ENCODE measurements at regions not wholly inside any gene's neighbourhood (a gene's known extent, or its start where the extent isn't known, plus 50 kb on each side); places are given as distances from the start of the nearest gene placed in this dataset.

- TF ChIP-seq CTCF (IDR thresholded peaks at IDR 0.05; ENCODE audit: extremely low read depth in 1 of 2, insufficient read depth in 1 of 2, low read depth in 1 of 2, low read length in 2 of 2) (no peak), POLR2A (IDR thresholded peaks at IDR 0.05; ENCODE audit: low read depth, low read length) (no peak), POLR2AphosphoS5 (IDR thresholded peaks at IDR 0.05; ENCODE audit: insufficient read depth, low read depth, low read length) (no peak), EZH2 (IDR thresholded peaks at IDR 0.05; ENCODE audit: borderline replicate concordance, low read depth, low read length, severe bottlenecking) (no peak), FOS (IDR thresholded peaks at IDR 0.05; ENCODE audit: borderline replicate concordance, insufficient read depth, low read length) (no peak), GATA2 (IDR thresholded peaks at IDR 0.05; ENCODE audit: insufficient read depth, insufficient read length, low read depth, low read length) (no peak)
These were observed 438.9 kb downstream of the ARL4A start for GRCh38 chr7:13126347-13126746.

Measured in endothelial cell of umbilical vein (primary cell).